Brain microvascular endothelial cell (primary cell): ENCODE measurements at regions not wholly inside any gene's neighbourhood (a gene's known extent, or its start where the extent isn't known, plus 50 kb on each side); places are given as distances from the start of the nearest gene placed in this dataset.
"Not testable (repeated sequence)": the region's sequence is repeated elsewhere in the genome, so short reads cannot be mapped to it uniquely, and the experiment has no call there.

Source experiments
- DNase-seq: peaks from one replicate; pipeline ENCODE4 v3.0.0-alpha.2; 2020
- H3K27ac ChIP-seq: fragments of 250-450 bp; sonication (Bioruptor Pico); 2 replicates; pipeline ENCODE4 v1.5.1; 2020; ENCODE audit warnings: mild to moderate bottlenecking, moderate library complexity
- H3K27me3 ChIP-seq: fragments of 250-450 bp; sonication (Bioruptor Pico); replicated peaks from 2 replicates; pipeline ENCODE4 v1.5.1; 2020; ENCODE audit warnings: mild to moderate bottlenecking
- H3K36me3 ChIP-seq: fragments of 250-450 bp; sonication (Bioruptor Pico); replicated peaks from 2 replicates; pipeline ENCODE4 v1.5.1; 2020; ENCODE audit warnings: mild to moderate bottlenecking
- H3K4me3 ChIP-seq: 2 replicates; pipeline ENCODE4 v1.5.1; 2011; ENCODE audit warnings: low read depth, mild to moderate bottlenecking, control low read depth, low read length, moderate library complexity
- CTCF ChIP-seq: IDR thresholded peaks from 2 replicates; pipeline ENCODE4 v1.5.1; 2011; ENCODE audit warnings: low read depth, mild to moderate bottlenecking, moderate library complexity, low read length, control low read depth, inconsistent platforms; ENCODE audit errors: missing control alignments
- in situ Hi-C: cut with HindIII; loops from 2 replicates; pipeline ENCODE4 v1.10.0; 2017; ENCODE audit warnings: low sequenced_read_pairs, low pct_ligation_motif_present

- no peak for DNase-seq
- H3K36me3 ChIP-seq: no peaks in the 10 kb centered on the region
- no peak for TF ChIP-seq CTCF
- no peak overlapping the region for H3K27ac ChIP-seq
- H3K4me3 ChIP-seq: no peak overlapping the region
- no peaks in the 10 kb centered on the region for H3K27me3 ChIP-seq
- in situ Hi-C loops: no loop called here
Observed at GRCh38 chrX:13165266-13166189, 121.1 kb upstream of the FAM9C start.

DNA sequence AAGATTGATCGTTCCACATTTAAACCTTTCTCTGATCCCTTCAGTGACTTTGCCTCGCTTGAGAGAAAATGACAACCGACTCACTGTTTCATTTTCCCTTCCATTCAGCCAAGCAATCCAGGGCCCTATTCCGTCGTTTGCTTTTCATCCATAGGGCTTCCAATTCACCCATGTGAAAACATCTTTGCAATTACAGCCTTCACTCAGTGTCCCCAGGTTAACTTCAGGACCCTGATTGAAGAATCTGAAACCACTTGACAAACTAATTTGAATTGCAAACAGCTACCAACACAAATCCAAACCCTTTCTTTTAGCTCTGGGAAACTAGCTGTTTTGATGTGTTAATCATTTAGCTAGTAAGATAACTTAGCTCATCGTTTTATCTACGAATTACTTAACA lies 120.2 kb upstream of the FAM9C start:
- TF ChIP-seq CTCF: no peak
- H3K36me3 ChIP-seq: no peaks in the 10 kb centered on the region
- H3K27ac ChIP-seq: no peak overlapping the region
- DNase-seq: no peak
- H3K4me3 ChIP-seq: no peak overlapping the region
- no peaks in the 10 kb centered on the region for H3K27me3 ChIP-seq
- in situ Hi-C loops: no loop called here

- H3K36me3 ChIP-seq: no peaks in the 10 kb centered on the region
- no peak for DNase-seq
- TF ChIP-seq CTCF: no peak
- no peak overlapping the region for H3K27ac ChIP-seq
- H3K27me3 ChIP-seq: no peaks in the 10 kb centered on the region
- no peak overlapping the region for H3K4me3 ChIP-seq
- in situ Hi-C loops: no loop called here
Observed at GRCh38 chrX:13162772-13163410, 118.5 kb upstream of the FAM9C start.

- H3K4me3 ChIP-seq: no peak overlapping the region
- DNase-seq: no peak
- H3K27me3 ChIP-seq: no peaks in the 10 kb centered on the region
- H3K36me3 ChIP-seq: no peaks in the 10 kb centered on the region
- no peak overlapping the region for H3K27ac ChIP-seq
- TF ChIP-seq CTCF: no peak
- in situ Hi-C loops: no loop called here
Observed at GRCh38 chrX:13159886-13160285, 115.5 kb upstream of the FAM9C start.

DNA sequence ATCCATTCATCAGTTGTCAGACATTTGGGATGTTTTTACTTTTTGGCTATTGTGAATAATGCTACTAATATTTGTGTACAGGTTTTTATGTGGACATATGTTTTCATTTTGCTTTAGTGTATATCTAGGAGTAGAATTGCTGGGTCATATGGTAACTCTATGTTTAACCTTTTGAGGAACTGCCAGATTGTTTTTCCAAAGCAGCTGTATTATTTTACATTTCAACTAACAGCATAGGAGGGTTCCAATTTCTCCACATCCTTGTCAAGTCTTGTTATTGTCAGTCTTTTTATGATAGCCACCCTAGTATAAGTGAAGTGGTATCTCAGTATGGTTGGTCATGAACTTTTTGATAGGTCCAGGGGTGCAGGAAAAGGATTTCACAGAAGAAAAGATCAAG lies 114.5 kb upstream of the FAM9C start:
- Histone ChIP-seq H3K4me3 (no peak overlapping the region), H3K27me3 (no peaks in the 10 kb centered on the region), H3K27ac (no peak overlapping the region), H3K36me3 (no peaks in the 10 kb centered on the region)
- no peak for DNase-seq
- TF ChIP-seq CTCF: no peak
- in situ Hi-C loops: no loop called here

- H3K27ac ChIP-seq, DNase-seq, H3K4me3 ChIP-seq, H3K36me3 ChIP-seq, H3K27me3 ChIP-seq, in situ Hi-C loops: not testable (repeated sequence)
Observed at GRCh38 chrX:13155550-13155949, 111.1 kb upstream of the FAM9C start.
